SKM-1 treated with dmso at 0.1 percent for 144 hours (cell line): ENCODE measurements at regions not wholly inside any gene's neighbourhood (a gene's known extent, or its start where the extent isn't known, plus 50 kb on each side); places are given as distances from the start of the nearest gene placed in this dataset.

Source experiments
- DNase-seq: peaks from one replicate; lab custom pipeline; 2025; ENCODE audit not compliant: unreplicated experiment; lab: John Stamatoyannopoulos, UW

DNA sequence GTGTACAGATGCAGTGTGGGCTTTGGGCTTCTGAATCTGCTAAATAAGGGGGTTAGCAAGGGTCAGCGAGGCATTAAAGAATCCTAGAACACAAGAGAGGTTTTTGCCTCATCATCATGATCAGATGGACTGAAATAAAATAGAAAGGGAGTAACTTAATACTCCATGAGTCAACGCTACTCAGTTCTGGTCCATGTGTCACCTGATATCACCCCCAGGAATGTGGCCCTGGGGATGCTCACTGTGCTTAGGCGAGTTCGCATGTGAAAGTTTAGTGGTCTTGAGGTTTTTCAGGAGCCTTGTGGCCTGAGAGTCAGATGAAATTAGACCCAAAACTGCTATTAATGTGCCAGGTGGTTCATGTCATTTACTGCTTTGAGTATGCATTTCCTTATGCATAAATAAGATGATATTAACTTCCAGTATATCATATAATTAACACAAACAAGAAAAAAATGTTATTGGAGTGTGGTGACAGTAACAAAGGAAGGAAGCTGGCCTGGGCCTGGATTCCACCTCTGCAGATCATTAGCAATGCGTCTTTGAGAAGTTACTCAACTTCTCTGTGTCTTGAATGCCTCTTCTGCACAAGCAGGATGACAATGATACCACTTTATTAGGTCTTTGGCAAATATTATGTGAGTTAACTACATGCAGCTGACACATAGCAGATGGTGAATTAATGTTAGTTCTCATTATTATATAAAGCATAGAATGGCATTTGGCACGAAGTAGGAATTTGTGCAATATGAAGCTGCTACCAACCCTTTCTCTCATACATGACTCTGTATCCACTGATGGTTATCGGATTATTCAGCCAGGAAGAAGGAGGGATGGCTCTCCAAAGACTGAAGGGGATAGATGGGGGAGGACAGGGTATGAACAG lies 1272.6 kb downstream of the AACS start:
- no peak for DNase-seq

DNA sequence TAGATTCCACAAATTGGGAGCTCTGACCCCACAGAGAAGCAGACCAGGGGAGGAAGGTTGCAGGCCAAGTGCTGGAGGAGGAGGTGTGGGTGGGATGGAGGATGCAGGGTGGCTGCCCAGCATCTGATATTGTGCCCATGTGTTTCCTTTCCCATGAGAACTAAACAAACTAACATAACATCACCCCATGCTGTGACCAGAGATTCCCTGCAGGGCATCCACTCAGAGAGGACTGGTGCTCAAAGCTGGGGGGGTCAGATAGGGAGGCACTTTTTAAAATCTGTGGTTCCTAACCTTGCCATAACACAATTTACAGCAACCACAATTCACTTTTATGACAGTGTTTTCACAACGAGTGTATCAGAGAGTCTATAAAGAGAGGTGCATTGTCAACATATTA lies 1277.6 kb downstream of the AACS start:
- no peak for DNase-seq

DNA sequence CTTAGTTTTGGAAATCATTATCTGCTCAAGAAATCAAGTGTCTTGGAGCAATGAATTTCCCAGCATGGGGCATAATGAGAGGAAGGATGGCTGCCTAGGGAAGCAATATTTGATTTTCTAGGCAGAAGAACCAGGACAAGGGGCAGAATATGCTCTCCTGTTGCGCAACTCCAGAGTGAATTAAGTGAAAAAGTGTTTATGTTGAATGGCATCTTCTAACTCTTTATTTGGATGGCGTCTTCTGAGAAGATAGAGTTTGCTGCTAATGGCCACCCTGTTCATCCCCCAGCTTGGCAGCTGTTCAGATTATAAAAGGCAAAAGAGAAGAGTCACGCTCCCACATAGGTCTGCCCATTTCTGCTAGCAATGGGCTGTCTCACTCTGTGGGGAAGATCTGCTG lies 1278.1 kb downstream of the AACS start:
- no peak for DNase-seq

DNA sequence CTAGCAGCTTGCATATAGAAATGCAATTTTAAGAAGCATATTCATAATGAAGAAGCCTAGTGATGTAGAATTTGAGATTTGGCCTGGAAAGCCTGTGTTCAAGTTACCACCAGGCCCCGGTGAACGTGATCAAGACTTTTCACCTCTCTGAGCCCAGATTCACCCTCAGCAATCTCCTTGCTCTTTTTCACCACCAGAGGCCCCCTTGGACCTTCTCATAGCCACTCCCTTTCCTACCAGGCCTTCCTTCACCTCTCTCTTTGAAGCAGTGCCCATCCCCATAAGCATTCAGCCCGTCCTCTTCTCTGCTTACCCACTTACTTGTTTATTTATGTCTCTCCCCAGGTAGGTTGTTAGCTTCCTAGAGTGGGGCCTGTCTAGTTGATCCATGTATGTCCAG lies 1280.9 kb downstream of the AACS start:
- no peak for DNase-seq

DNA sequence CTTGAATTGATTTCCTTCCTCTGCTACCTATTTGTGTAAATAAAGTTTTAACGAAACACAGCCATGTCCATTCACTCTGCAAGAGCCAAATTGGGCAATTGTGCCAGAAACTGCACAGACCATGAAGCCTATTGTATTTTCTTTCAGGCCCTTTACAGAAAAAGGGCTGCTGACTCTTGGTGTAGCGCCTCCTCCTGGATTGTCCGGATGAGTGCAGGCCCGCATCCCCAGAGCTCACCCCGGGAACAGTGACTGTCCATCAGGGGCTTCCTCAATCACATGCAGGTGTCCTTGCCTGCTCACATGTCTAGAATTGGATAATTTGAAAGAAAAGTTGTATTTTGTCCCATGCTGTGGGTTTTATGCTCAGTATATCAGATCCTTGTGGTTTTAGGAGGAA lies 1282.2 kb downstream of the AACS start:
- DNase-seq: no peak

DNA sequence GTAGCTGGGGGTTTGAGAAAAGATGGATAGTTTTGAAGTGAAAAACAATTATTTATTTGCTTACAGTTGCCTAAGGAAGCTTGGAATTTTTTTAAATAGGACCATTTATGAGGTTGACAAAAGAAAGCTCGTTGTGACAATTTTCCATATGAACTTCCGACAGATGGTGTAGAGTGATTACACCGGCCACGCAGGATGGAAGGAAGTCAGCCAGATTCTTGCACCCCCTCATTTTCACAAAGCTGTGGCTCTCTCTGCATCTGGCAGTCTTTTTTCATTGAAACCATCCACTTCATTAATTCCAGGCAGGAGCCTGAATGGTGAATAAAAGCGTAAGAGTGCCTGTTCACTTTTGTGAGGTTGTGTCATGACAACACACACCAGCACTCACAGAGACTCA lies 1284.1 kb downstream of the AACS start:
- DNase-seq: no peak

DNA sequence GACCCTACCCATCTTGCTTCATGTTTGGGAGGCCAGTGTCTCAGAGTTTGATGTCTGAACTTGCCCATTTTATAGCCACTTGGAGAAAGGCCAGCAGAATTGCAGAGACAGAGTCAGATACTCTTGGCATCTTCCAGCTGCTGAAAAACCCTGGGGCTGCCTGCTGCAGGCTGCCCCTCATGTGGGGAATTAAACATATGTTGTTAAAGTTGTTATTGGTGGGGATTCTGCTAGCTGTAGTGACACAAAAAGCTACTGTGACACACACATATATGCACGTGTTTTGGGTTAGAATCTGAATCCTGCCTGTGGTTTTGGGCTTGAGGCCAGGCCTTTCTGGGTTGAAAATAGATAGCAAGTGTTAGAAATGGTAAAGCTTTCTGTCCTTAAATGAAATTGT lies 1288.4 kb downstream of the AACS start:
- no peak for DNase-seq

DNA sequence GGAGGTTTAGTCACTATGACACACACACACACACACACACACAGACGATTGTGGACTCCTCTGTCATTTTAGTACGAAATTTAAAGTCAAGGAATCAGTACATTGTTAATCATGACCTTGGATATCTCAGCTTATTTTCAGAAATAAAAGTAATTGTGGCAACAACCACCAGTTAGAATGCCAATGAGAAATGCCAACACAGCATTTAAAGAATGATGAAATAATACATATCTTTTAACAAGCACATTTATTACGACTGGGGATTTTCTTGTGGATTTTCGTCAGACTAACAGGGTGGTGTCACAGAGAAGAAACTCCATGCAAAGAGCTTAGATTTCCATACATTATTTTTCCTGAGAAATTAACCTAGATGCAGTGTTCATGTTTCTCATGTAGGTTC lies 1289.4 kb downstream of the AACS start:
- no peak for DNase-seq

DNA sequence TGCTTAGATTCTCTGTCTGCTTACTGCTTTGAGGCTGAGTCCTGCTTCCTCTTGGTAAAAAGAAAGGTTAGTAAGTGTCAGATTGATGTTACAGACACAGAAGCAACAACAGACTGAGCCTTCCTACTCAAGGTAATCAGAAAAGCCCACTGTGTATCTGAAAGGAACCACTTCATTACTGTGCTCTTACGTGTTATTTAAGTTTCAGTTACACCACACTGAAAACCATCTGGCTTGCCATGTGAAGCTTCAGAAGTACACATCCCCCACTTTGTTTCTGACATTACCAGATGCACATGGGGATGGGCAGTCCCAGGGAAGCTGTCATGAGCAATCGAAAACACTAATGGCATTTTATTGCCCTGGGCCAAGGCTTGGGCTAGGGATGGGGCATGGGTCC lies 1290.1 kb downstream of the AACS start:
- DNase-seq: no peak

DNA sequence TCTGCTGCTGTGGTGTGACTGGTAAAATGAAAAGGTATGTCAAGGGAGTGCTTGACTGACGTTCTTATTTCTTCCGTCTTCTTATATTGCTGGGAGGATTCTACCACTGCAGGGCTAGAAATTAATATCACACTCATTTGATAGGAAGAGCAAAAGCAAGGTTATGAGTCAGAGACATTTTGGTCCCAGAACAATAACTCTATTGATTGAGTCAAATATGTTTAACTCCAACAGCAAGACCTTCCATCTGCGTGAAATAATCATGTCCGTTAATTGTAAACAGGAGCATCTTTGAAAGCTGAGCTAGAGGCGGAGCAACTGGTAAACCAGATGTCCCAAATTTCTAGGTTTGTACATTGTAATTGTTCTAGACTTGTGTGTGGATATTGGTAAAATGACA lies 1293.6 kb downstream of the AACS start:
- no peak for DNase-seq

DNA sequence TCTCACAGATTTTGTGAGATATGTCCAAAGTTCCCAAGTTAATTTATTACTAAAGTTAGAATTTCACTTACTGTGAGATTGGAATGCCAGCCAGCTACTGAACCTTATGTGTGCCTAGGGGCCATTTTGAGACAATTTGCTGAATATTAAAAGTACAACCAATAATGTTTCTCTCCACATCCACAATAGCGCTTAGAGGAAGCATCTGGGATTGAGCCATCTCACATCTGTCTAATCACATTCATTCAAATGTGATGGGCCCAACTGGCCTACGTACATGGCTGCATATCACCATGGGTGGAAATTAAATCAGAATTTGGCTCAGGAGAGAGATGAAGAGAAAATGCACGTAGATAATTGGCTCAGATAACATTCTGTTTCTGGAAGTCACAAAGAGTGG lies 1294.0 kb downstream of the AACS start:
- DNase-seq: no peak

DNA sequence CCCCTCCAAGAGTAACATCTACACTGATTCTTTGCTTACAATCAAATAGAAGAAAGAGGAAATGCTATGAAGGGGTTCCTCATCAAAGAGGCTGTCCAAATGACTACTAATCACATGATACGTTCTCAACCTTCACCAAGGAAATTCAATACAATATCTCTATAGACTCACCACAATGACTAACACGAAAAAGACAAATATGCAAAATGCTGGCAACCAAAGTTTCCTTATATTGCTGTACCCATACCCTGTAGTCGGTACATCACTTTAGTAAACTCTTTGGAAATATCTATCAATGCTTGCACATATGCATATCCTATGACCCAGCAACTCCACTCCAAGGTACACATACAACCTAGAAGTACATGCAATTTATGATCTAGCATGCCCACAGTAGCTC lies 1296.6 kb downstream of the AACS start:
- no peak for DNase-seq

DNA sequence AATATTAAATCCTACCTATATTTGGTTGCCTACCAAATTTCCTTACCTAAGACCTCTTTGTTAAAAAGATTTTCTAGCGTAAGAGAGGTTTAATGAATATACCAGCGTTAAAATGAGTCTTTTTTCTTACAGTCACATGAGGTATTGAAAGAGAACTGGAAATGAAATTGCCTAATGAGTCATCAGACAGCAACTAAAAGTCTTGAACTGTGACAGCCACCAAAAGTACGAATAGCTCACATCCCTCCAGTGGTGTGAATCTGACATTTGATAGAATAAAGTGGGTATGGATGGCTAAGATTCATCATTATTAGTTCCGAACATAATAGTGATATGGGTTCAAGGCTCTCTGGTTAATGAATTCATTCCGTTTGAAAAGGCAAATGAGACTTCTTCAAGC lies 1297.3 kb downstream of the AACS start:
- no peak for DNase-seq

DNA sequence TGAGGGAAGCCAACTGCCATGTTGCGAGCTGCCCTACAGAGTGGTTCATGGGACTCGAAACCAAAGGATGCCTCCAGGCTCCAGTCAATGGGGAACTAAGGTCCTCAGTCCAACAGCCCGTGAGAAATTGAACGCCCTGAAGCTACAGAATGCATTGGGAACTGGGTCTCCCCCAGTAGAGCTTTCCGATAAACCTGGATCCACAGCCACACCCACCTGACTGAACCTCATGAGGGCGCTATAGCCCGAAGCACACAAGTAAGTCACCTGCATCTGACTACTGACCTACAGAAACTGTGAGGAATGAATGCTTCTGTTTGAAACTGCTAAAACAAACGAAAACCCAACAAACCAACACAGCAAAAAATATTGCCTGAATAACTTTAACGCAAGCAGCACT lies 1297.7 kb downstream of the AACS start:
- no peak for DNase-seq

DNA sequence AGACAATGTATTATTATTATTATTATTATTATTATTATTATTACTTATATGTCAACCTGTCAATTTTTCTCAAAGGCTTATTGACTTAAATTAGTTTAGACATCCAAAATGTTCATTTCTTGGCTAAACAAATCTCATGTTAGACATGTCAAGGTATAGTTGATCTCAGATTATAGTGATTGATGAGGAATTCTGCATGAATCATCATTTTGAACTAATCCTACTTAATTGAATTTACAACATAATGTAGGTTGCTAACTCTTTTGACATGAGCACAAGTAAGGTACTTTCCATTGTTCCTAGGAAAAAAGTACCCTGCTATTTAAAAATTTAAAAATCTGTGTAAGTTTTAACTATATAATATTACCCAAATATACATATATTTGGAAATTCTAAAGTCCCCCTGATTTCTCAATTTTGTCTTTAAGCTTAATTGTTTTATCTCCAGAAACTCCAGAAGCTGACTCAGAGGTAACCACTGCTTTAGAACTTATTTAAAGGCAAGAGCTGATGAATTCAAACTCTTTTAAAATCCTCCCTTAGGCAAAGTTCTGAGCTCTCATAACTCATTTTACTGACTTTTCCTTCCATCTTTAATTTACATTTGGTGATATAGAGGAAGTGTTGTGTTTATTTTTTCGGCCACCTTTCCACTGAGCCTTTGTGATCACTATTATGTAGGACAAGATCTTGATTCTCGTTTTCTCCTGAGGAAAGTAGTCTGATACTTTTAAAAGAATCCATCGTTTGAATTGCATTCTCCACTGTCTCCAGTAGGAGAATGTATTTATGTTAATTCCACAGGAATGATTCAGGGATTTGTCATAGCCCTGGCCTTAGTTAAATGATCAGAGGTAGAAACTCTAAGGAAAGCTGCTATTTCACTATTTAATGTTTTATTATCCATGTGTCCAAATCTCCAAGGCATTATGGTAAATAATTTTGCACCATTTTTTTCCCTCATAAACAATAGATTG lies 1304.5 kb downstream of the AACS start:
- no peak for DNase-seq

DNA sequence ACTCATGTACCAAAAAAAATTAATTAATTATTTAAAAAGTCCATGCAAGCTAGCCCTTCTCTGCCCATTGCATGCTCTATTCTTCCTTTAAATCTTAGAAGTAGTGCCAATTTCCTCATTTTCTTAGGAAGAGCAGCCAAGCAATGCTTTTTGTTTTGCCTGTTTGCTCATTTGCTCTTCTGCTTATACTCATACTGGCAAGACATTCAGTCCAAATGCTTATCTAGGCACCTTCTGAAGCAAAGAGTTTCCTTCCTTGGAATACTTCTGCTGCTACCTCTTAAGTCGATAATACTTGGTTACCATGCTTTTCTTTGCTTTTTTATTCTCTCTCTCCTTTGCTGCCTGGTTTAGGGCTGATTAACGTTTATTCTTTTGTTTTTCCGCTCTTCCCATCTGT lies 1318.3 kb downstream of the AACS start:
- DNase-seq: no peak

DNA sequence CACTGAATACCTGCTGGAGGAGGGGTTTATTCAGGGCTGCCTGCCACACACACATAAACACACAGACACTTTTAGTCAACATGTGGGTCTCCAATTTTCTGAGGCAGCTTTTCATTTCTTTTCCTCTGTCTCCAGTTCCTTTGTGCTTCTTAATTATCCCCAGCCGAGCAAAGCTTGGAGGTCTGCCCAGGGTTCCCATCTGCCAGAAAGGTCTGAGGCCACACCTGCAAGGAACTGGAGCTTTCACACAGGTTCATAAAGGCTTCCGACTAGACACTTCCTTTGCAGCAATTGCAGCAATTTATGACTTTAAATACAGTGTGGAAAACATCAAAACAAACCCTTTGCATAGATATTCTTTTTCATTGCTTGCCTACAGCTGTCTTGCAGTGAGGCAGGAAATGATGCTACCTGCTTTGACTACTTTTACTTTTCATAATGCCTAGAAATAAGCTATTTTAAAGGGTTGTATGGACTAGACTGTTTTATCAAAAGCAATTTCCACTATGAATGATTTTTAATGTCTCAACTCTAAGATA lies 1318.9 kb downstream of the AACS start:
- no peak for DNase-seq

DNA sequence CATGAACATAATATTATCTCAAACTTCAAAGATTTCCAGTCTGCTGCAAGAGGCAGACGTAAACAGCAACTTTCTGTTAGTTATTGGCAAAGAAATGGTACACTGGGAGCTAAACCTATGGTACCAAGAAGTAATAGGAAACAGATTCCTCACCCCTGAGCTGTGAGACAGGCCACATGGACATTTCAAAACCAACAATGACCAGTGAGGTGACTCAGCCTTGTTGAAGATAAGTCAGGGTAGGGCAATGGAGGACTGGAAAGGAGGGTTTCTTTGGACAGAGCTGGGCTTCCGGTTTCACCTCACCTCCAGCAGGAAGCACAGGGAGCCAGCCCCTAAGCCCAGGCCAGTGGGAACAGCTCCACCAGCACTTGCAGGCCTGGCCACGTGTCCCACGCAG lies 1320.5 kb downstream of the AACS start:
- DNase-seq: no peak

DNA sequence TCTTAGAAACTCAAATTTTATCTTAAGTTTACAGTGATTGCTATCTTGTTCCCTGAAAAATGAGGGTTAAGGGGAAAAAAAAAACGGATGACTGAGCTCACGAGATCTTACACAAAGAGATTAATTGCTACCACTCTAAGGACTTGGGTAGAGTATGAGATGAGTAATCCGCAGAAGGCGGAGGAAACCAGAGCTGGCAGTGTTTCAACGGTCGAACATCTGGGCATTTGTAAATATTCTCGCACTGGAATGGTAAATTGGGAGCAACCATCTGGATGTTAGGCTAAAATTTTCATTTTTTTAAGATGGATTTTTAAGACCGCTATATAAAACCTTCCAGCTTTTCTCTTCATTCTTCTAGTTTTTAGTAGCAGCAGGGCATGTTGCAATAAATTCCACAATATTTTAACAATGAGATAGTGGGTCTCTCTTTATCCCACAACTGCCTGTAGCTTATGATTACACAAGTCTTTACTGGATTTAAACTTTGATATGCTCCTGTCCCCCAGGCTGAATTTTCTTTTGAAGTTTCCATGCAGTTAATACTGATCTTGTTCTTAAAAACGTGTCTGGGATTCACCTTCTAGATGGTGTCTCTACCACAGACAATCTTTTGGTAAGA lies 1324.1 kb downstream of the AACS start:
- DNase-seq: no peak

DNA sequence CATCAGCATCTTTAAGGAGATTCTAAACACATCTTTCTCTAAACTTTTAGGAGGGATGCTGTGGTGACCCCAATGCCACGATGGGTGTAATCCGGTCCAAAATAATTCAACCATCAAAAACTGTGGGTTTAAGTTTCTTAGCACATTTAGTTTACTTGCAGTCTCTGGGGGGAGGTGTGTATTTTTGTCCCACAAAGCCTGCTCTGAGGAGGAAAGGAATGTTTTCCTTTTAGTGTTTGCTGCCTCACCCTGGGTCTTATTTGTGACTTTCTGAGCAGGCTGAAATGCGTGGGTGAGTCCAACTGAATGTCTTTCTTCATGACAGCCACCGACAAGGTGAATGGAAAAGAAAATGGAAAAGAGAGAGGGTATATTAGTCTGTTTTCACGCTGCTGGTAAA lies 1324.7 kb downstream of the AACS start:
- no peak for DNase-seq

DNA sequence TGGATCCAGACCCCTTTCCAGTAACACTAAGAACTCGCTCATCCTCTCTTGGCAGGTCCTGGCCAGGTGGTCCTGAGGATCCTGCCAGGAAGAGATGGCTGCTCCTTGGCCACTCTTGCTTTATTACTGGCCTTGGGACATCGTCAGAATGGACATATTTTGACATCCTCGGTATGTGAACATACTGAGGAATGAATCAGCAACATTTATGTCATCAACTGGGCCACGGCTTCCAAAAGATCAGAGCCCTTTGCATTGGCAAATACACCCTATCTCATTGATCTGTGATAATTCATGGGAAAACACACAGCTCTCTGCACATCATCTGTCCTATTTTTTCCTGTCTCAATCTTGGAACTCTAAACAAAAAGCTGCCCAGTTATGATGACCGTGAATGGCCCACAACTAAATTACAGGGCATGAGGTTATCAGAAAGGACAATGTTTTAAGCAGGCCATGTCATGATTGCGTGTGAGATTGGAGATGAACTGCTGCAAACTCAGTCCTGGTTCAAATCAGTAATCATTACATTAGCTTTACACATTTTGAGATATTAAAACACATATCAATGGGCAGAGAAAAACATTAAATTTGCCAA lies 1325.8 kb downstream of the AACS start:
- no peak for DNase-seq
